GM18867 (cell line): ENCODE measurements at regions not wholly inside any gene's neighbourhood (a gene's known extent, or its start where the extent isn't known, plus 50 kb on each side); places are given as distances from the start of the nearest gene placed in this dataset.

Experiments
- ATAC-seq: cut with Tn5 transposase; IDR thresholded peaks from one replicate; pipeline ENCODE4 v1.9.1; 2021; ENCODE audit warnings: mild to moderate bottlenecking, moderate library complexity; ENCODE audit not compliant: unreplicated experiment

GRCh38 chr10:57249615-57250281 is 888.7 kb upstream of the ZWINT start:
- no peak for ATAC-seq

- ATAC-seq: no peak
These were observed 886.2 kb upstream of the ZWINT start for GRCh38 chr10:57247271-57247670.

GRCh38 chr10:57225920-57226319 is 864.9 kb upstream of the ZWINT start:
- no peak for ATAC-seq

GRCh38 chr10:57224811-57225210 is 863.8 kb upstream of the ZWINT start:
- ATAC-seq: no peak

GRCh38 chr10:57222603-57223002 is 861.5 kb upstream of the ZWINT start:
- ATAC-seq: no peak

- no peak for ATAC-seq
These were observed 861.1 kb upstream of the ZWINT start for GRCh38 chr10:57222129-57222528.

GRCh38 chr10:57221674-57222073 is 860.6 kb upstream of the ZWINT start:
- ATAC-seq: no peak

GRCh38 chr10:57218382-57218781 is 857.3 kb upstream of the ZWINT start:
- ATAC-seq: no peak

- no peak for ATAC-seq
These were observed 841.3 kb upstream of the ZWINT start for GRCh38 chr10:57202356-57202755.

- ATAC-seq: no peak
These were observed 827.8 kb upstream of the ZWINT start for GRCh38 chr10:57188846-57189245.

GRCh38 chr10:57186201-57186600 is 825.1 kb upstream of the ZWINT start:
- no peak for ATAC-seq

GRCh38 chr10:57169597-57169996 is 808.5 kb upstream of the ZWINT start:
- no peak for ATAC-seq

GRCh38 chr10:57168611-57169240 is 807.7 kb upstream of the ZWINT start:
- ATAC-seq: no peak

GRCh38 chr10:57165671-57166070 is 804.6 kb upstream of the ZWINT start:
- ATAC-seq: no peak

GRCh38 chr10:57162231-57162630 is 801.2 kb upstream of the ZWINT start:
- no peak for ATAC-seq

- no peak for ATAC-seq
These were observed 800.1 kb upstream of the ZWINT start for GRCh38 chr10:57161157-57161556.

GRCh38 chr10:57145548-57145947 is 784.5 kb upstream of the ZWINT start:
- ATAC-seq: no peak

- ATAC-seq: no peak
These were observed 782.0 kb upstream of the ZWINT start for GRCh38 chr10:57142925-57143576.

GRCh38 chr10:57141708-57142107 is 780.6 kb upstream of the ZWINT start:
- ATAC-seq: no peak

GRCh38 chr10:57119684-57120083 is 758.6 kb upstream of the ZWINT start:
- ATAC-seq: no peak

GRCh38 chr10:57113545-57113944 is 752.5 kb upstream of the ZWINT start:
- no peak for ATAC-seq

GRCh38 chr10:57102236-57102635 is 741.2 kb upstream of the ZWINT start:
- ATAC-seq: no peak
